HCT116 (cell line): ENCODE measurements at regions not wholly inside any gene's neighbourhood (a gene's known extent, or its start where the extent isn't known, plus 50 kb on each side); places are given as distances from the start of the nearest gene placed in this dataset.
"Not testable (repeated sequence)": the region's sequence is repeated elsewhere in the genome, so short reads cannot be mapped to it uniquely, and the experiment has no call there.

ENCODE experiments used
- ATAC-seq: fragments of 200-7000 bp; cut with Tn5 transposase; 2 replicates; pipeline ENCODE4 v1.9.1; 2020; ENCODE audit warnings: mild to moderate bottlenecking, moderate library complexity
- BruUV-seq: library from RNA; stranded (reverse); fragments of 400-500 nt; replicated peaks from 2 replicates; lab custom pipeline; 2021; lab: Mats Ljungman, UMichigan
- CTCF ChIA-PET: fragments of 300-600 bp; sonication (Branson Sonifier 250); formaldehyde crosslinking; loops from one replicate; lab custom pipeline; 2021; ENCODE audit warnings: antibody characterized with exemption; lab: Charles Lee
- POLR2A ChIA-PET: fragments of 300-600, 350-600 bp; sonication (Branson Sonifier 250); formaldehyde crosslinking; loops from one replicate; lab custom pipeline; 2021; ENCODE audit warnings: antibody characterized with exemption; lab: Charles Lee
- RAD21 ChIA-PET, 2 experiments: fragments of 300-600 bp; sonication (Branson Sonifier 250); formaldehyde crosslinking; loops; one replicate each; lab custom pipeline; 2023; ENCODE audit warnings: low total read pairs in 2 of 2; ENCODE audit not compliant: uncharacterized antibody in 2 of 2, unreplicated experiment in 2 of 2, low non-redundant PET in 1 of 2; lab: Charles Lee
- DNase-seq: peaks from one replicate; pipeline ENCODE4 v3.0.0-alpha.2; 2010; ENCODE audit warnings: low read depth, low spot score
- H2AFZ ChIP-seq: fragments of 200-600 bp; shearing (Covaris generic), sonication (generic); 2 replicates; pipeline ENCODE4 v1.6.1; 2017; ENCODE audit warnings: low read depth, mixed run types, mixed read lengths, antibody characterized with exemption, low read length; ENCODE audit not compliant: poor library complexity, severe bottlenecking
- H3K27ac ChIP-seq: 2 replicates; pipeline ENCODE4 v1.5.1; 2012; ENCODE audit warnings: low read depth, low read length
- H3K27me3 ChIP-seq: fragments of 200-600 bp; sonication (generic); 2 replicates; pipeline ENCODE4 v1.6.1; 2016; ENCODE audit warnings: mixed run types, low read length, mixed read lengths; ENCODE audit not compliant: insufficient read depth
- H3K36me3 ChIP-seq, 2 experiments: fragments of 200-500 bp in 1 of 2; fragments of 200-600 bp in 1 of 2; sonication (Bioruptor generic) in 1 of 2; sonication (generic) in 1 of 2; 2 replicates each; pipeline versions ENCODE4 v1.5.1 to v1.6.1; 2014 to 2016; ENCODE audit warnings: low read length in 2 of 2, inconsistent platforms in 1 of 2, mixed read lengths in 1 of 2, mixed run types in 1 of 2; ENCODE audit not compliant: insufficient read depth in 2 of 2, control insufficient read depth in 1 of 2
- H3K4me1 ChIP-seq, 2 experiments: fragments of 200-600 bp in 1 of 2; sonication (generic) in 1 of 2; 2 replicates each; pipeline versions ENCODE4 v1.5.1 to v1.6.1; 2012 to 2017; ENCODE audit warnings: low read length in 2 of 2, inconsistent platforms in 1 of 2, mild to moderate bottlenecking in 1 of 2, mixed read lengths in 1 of 2, mixed run types in 1 of 2, moderate library complexity in 1 of 2; ENCODE audit not compliant: insufficient read depth in 2 of 2, control insufficient read depth in 1 of 2
- H3K4me2 ChIP-seq: fragments of 200-600 bp; sonication (generic); 2 replicates; pipeline ENCODE4 v1.6.1; 2017; ENCODE audit warnings: mixed run types, low read length, mixed read lengths
- H3K4me3 ChIP-seq, 2 experiments: fragments of 200-600 bp in 1 of 2; sonication (generic) in 1 of 2; replicated peaks in 1 of 2; 2 replicates each; pipeline ENCODE4 v1.5.1; 2011 to 2016; ENCODE audit warnings: low read length in 2 of 2, control low read depth in 1 of 2, low read depth in 1 of 2, mild to moderate bottlenecking in 1 of 2, mixed read lengths in 1 of 2, mixed run types in 1 of 2
- H3K79me2 ChIP-seq: fragments of 200-600 bp; sonication (generic); 2 replicates; pipeline ENCODE4 v1.6.1; 2017; ENCODE audit warnings: mild to moderate bottlenecking, mixed run types, low read length, moderate library complexity, mixed read lengths; ENCODE audit not compliant: insufficient read depth
- H3K9ac ChIP-seq: fragments of 200-600 bp; sonication (generic); 2 replicates; pipeline ENCODE4 v1.6.1; 2016; ENCODE audit warnings: low read length, mixed read lengths
- H3K9me2 ChIP-seq: fragments of 200-600 bp; sonication (generic), shearing (Covaris generic); 2 replicates; pipeline ENCODE4 v1.6.1; 2017; ENCODE audit warnings: mixed run types, mild to moderate bottlenecking, moderate library complexity; ENCODE audit not compliant: insufficient read depth
- H3K9me3 ChIP-seq, 2 experiments: fragments of 200-500 bp in 1 of 2; fragments of 200-600 bp in 1 of 2; sonication (Bioruptor generic) in 1 of 2; sonication (generic) in 1 of 2; 2 replicates each; pipeline ENCODE4 v1.6.1; 2014 to 2017; ENCODE audit warnings: low read length in 2 of 2, mixed read lengths in 2 of 2, inconsistent platforms in 1 of 2, low read depth in 1 of 2, mild to moderate bottlenecking in 1 of 2, mixed run types in 1 of 2, moderate library complexity in 1 of 2; ENCODE audit not compliant: control insufficient read depth in 1 of 2, insufficient read depth in 1 of 2
- H4K20me1 ChIP-seq: fragments of 200-600 bp; sonication (generic), shearing (Covaris generic); 2 replicates; pipeline ENCODE4 v1.6.1; 2017; ENCODE audit warnings: mixed run types, mild to moderate bottlenecking, moderate library complexity; ENCODE audit not compliant: insufficient read depth
- ATF3 ChIP-seq: IDR thresholded peaks from 2 replicates; pipeline ENCODE4 v1.6.1; 2012
- CBX3 ChIP-seq: IDR thresholded peaks from 2 replicates; pipeline ENCODE4 v1.6.1; 2012; ENCODE audit warnings: low read depth
- EGR1 ChIP-seq: IDR thresholded peaks from 2 replicates; pipeline ENCODE4 v1.6.1; 2012; ENCODE audit warnings: low read depth
- EZH2 ChIP-seq: fragments of 200-600 bp; sonication (generic); IDR thresholded peaks from 2 replicates; pipeline ENCODE4 v1.6.1; 2017; ENCODE audit warnings: antibody characterized with exemption, mixed run types
- EZH2phosphoT487 ChIP-seq: fragments of 200-600 bp; IDR thresholded peaks from 2 replicates; pipeline ENCODE4 v1.6.1; 2018; ENCODE audit warnings: antibody characterized with exemption, borderline replicate concordance
- FOSL1 ChIP-seq: IDR thresholded peaks from 2 replicates; pipeline ENCODE4 v1.6.1; 2012; ENCODE audit warnings: low read depth
- JUND ChIP-seq: IDR thresholded peaks from 2 replicates; pipeline ENCODE4 v1.6.1; 2012
- SRF ChIP-seq: IDR thresholded peaks from 2 replicates; pipeline ENCODE4 v1.6.1; 2012; ENCODE audit warnings: low read depth
- intact Hi-C: fragments of 100-400 bp; cut with micrococcal nuclease; formaldehyde crosslinking; loops from 2 replicates; pipeline ENCODE4 v1.10.0; 2022

- no peaks in the 10 kb centered on the region for H3K9me3 ChIP-seq
- TF ChIP-seq EZH2 = no peak
- TF ChIP-seq, all 23 proteins: peak for 0
- H3K4me2 ChIP-seq = no peak overlapping the region
- no TSS peak for BruUV-seq
- CTCF ChIA-PET = no interaction called here
- no peaks in the 10 kb centered on the region for H3K36me3 ChIP-seq
- no peak overlapping the region for H2AFZ ChIP-seq
- no peak overlapping the region for H3K9ac ChIP-seq
- H3K4me1 ChIP-seq = no peaks in the 10 kb centered on the region
- intact Hi-C loops = no loop called here
- H3K27me3 ChIP-seq = no peaks in the 10 kb centered on the region
- H4K20me1 ChIP-seq = no peaks in the 10 kb centered on the region
- H3K4me3 ChIP-seq = no peak overlapping the region
- POLR2A ChIA-PET = no interaction called here
- no peak overlapping the region for H3K27ac ChIP-seq
- RAD21 ChIA-PET = no interaction called here
- H3K79me2 ChIP-seq = no peaks in the 10 kb centered on the region
- ATAC-seq (no peak), DNase-seq (no peak)
- H3K9me2 ChIP-seq = no peaks in the 10 kb centered on the region
These were observed 94.0 kb downstream of the IFI44 start for GRCh38 chr1:78743626-78744025.

GRCh38 chr1:78745111-78745510, 95.5 kb downstream of the IFI44 start:
- ChIA-PET RAD21 (no interaction called here), POLR2A (no interaction called here), CTCF (no interaction called here)
- TF ChIP-seq CBX3 = no peak
- no peak for TF ChIP-seq JUND
- no peak for TF ChIP-seq SRF
- TF ChIP-seq FOSL1 = no peak
- TF ChIP-seq EZH2 = no peak
- TF ChIP-seq EGR1 = no peak
- TF ChIP-seq EZH2phosphoT487 = no peak
- TF ChIP-seq ATF3 = no peak
- ATAC-seq = no peak
- H3K9me2 ChIP-seq = no peaks in the 10 kb centered on the region
- DNase-seq = no peak
- no peak overlapping the region for H2AFZ ChIP-seq
- H3K4me2 ChIP-seq = no peak overlapping the region
- no peak overlapping the region for H3K9ac ChIP-seq
- no peaks in the 10 kb centered on the region for H3K9me3 ChIP-seq
- H3K36me3 ChIP-seq = no peaks in the 10 kb centered on the region
- no peaks in the 10 kb centered on the region for H3K27me3 ChIP-seq
- H4K20me1 ChIP-seq = no peaks in the 10 kb centered on the region
- no TSS peak for BruUV-seq
- H3K27ac ChIP-seq = no peak overlapping the region
- H3K4me3 ChIP-seq = no peak overlapping the region
- no peaks in the 10 kb centered on the region for H3K4me1 ChIP-seq
- intact Hi-C loops = no loop called here
- no peaks in the 10 kb centered on the region for H3K79me2 ChIP-seq

- H3K9ac ChIP-seq, H3K4me1 ChIP-seq, RAD21 ChIA-PET, H2AFZ ChIP-seq, ATAC-seq, H4K20me1 ChIP-seq, DNase-seq, H3K4me2 ChIP-seq, H3K36me3 ChIP-seq, H3K9me3 ChIP-seq, H3K27me3 ChIP-seq, H3K4me3 ChIP-seq, POLR2A ChIA-PET, H3K27ac ChIP-seq, BruUV-seq, CTCF ChIA-PET, H3K9me2 ChIP-seq, H3K79me2 ChIP-seq, intact Hi-C loops: not testable (repeated sequence)
These were observed 104.0 kb downstream of the IFI44 start for GRCh38 chr1:78753679-78754078.
